DND-41 (cell line): ENCODE measurements at regions not wholly inside any gene's neighbourhood (a gene's known extent, or its start where the extent isn't known, plus 50 kb on each side); places are given as distances from the start of the nearest gene placed in this dataset.

ENCODE experiments used
- ATAC-seq: fragments of 200-7000 bp; cut with Tn5 transposase; 3 replicates; pipeline ENCODE4 v1.9.1; 2021; ENCODE audit warnings: low read depth; ENCODE audit not compliant: insufficient read depth
- DNase-seq: peaks from one replicate; pipeline ENCODE4 v3.0.0-alpha.2; 2020
- H2AFZ ChIP-seq: 2 replicates; pipeline ENCODE4 v1.6.0; 2012; ENCODE audit warnings: low read depth, low read length
- H3K27ac ChIP-seq: 2 replicates; pipeline ENCODE4 v1.5.1; 2012; ENCODE audit warnings: low read length, inconsistent platforms
- H3K27me3 ChIP-seq: fragments of 200-600 bp; sonication (generic); 2 replicates; pipeline ENCODE4 v1.6.0; 2012; ENCODE audit warnings: low read length, mild to moderate bottlenecking, inconsistent platforms; ENCODE audit not compliant: insufficient read depth, poor library complexity
- H3K36me3 ChIP-seq: 2 replicates; pipeline ENCODE4 v1.5.1; 2012; ENCODE audit warnings: low read length, inconsistent platforms; ENCODE audit not compliant: insufficient read depth
- H3K4me1 ChIP-seq: 2 replicates; pipeline ENCODE4 v1.5.1; 2012; ENCODE audit warnings: mild to moderate bottlenecking, low read length; ENCODE audit not compliant: insufficient read depth
- H3K4me2 ChIP-seq: 2 replicates; pipeline ENCODE4 v1.6.0; 2012; ENCODE audit warnings: mild to moderate bottlenecking, moderate library complexity, low read length, inconsistent platforms; ENCODE audit not compliant: insufficient read depth
- H3K4me3 ChIP-seq, 2 experiments: fragments of 200-600 bp in 1 of 2; shearing (Covaris generic) in 1 of 2; 2 replicates each; pipeline ENCODE4 v1.5.1; 2012 to 2016; ENCODE audit warnings: inconsistent platforms in 2 of 2, low read length in 2 of 2, mild to moderate bottlenecking in 2 of 2, low read depth in 1 of 2, moderate library complexity in 1 of 2
- H3K79me2 ChIP-seq: 2 replicates; pipeline ENCODE4 v1.6.0; 2012; ENCODE audit warnings: low read length, inconsistent platforms; ENCODE audit not compliant: insufficient read depth
- H3K9ac ChIP-seq: 2 replicates; pipeline ENCODE4 v1.6.0; 2012; ENCODE audit warnings: low read depth, mild to moderate bottlenecking, inconsistent platforms, low read length, moderate library complexity
- H3K9me3 ChIP-seq: 2 replicates; pipeline ENCODE4 v1.5.1; 2012; ENCODE audit warnings: low read length, moderate library complexity, mild to moderate bottlenecking, inconsistent platforms; ENCODE audit not compliant: insufficient read depth, severe bottlenecking
- H4K20me1 ChIP-seq: 2 replicates; pipeline ENCODE4 v1.6.0; 2012; ENCODE audit warnings: low read length; ENCODE audit not compliant: insufficient read depth
- CTCF ChIP-seq: IDR thresholded peaks from 2 replicates; pipeline ENCODE4 v1.5.1; 2012; ENCODE audit warnings: borderline replicate concordance, low read length, moderate library complexity, mild to moderate bottlenecking; ENCODE audit not compliant: poor library complexity, severe bottlenecking; ENCODE audit errors: extremely low read depth
- EZH2 ChIP-seq: IDR thresholded peaks from 3 replicates; pipeline ENCODE4 v1.6.1; 2012; ENCODE audit warnings: borderline replicate concordance, low read depth, mild to moderate bottlenecking, moderate library complexity, low read length, inconsistent platforms; ENCODE audit not compliant: severe bottlenecking

GRCh38 chr20:43853918-43854317, 60.7 kb upstream of the TOX2 start:
- no peaks in the 10 kb centered on the region for H3K4me1 ChIP-seq
- H3K4me2 ChIP-seq, result no peak overlapping the region
- no peak for DNase-seq
- H3K27me3 ChIP-seq, result peaks cover 9% of the 10 kb centered on the region
- H3K27ac ChIP-seq, result no peak overlapping the region
- TF ChIP-seq CTCF, result no peak
- TF ChIP-seq EZH2, result no peak
- H3K79me2 ChIP-seq, result no peaks in the 10 kb centered on the region
- no peaks in the 10 kb centered on the region for H3K36me3 ChIP-seq
- ATAC-seq, result no peak
- H2AFZ ChIP-seq, result no peak overlapping the region
- no peaks in the 10 kb centered on the region for H4K20me1 ChIP-seq
- no peaks in the 10 kb centered on the region for H3K9me3 ChIP-seq
- H3K9ac ChIP-seq, result no peak overlapping the region
- H3K4me3 ChIP-seq, result no peak overlapping the region

- Histone ChIP-seq H3K27me3 (peaks cover 7% of the 10 kb centered on the region), H3K36me3 (no peaks in the 10 kb centered on the region), H2AFZ (no peak overlapping the region), H3K4me3 (no peak overlapping the region), H3K79me2 (no peaks in the 10 kb centered on the region), H4K20me1 (no peaks in the 10 kb centered on the region), H3K4me2 (no peak overlapping the region), H3K4me1 (no peaks in the 10 kb centered on the region), H3K9ac (no peak overlapping the region), H3K9me3 (no peaks in the 10 kb centered on the region), H3K27ac (no peak overlapping the region)
- ATAC-seq, result no peak
- no peak for DNase-seq
- TF ChIP-seq EZH2 (no peak), CTCF (no peak)
Observed at GRCh38 chr20:43853174-43853803, 61.4 kb upstream of the TOX2 start.

- ATAC-seq (no peak), DNase-seq (no peak)
- TF ChIP-seq CTCF, result no peak
- H3K4me3 ChIP-seq, result no peak overlapping the region
- H3K9ac ChIP-seq, result no peak overlapping the region
- H3K27me3 ChIP-seq, result no peaks in the 10 kb centered on the region
- no peaks in the 10 kb centered on the region for H3K79me2 ChIP-seq
- H3K4me2 ChIP-seq, result no peak overlapping the region
- H3K9me3 ChIP-seq, result no peaks in the 10 kb centered on the region
- 0 out of 2 replicates have a peak, but pooled peaks cover 4% of the 10 kb centered on the region for H3K4me1 ChIP-seq
- peaks cover 3% of the 10 kb centered on the region; the same call in 1 of the 2 replicates for H4K20me1 ChIP-seq
- no peaks in the 10 kb centered on the region for H3K36me3 ChIP-seq
- no peak overlapping the region for H2AFZ ChIP-seq
- H3K27ac ChIP-seq, result no peak overlapping the region
Observed at GRCh38 chr20:43849496-43850186, 65.0 kb upstream of the TOX2 start.
